Activated CD4-positive, alpha-beta T cell treated with anti-CD3 and anti-CD28 coated beads for 48 hours (primary cell): ENCODE measurements at regions not wholly inside any gene's neighbourhood (a gene's known extent, or its start where the extent isn't known, plus 50 kb on each side); places are given as distances from the start of the nearest gene placed in this dataset.

ENCODE experiments used
- DNase-seq: peaks from one replicate; pipeline ENCODE4 v3.0.0-alpha.2; 2020

- DNase-seq: no peak
These were observed 124.9 kb upstream of the HDAC9 start for GRCh38 chr7:18370633-18371032.

- DNase-seq: no peak
These were observed 116.5 kb upstream of the HDAC9 start for GRCh38 chr7:18378989-18379605.

GRCh38 chr7:18384491-18385143, 110.9 kb upstream of the HDAC9 start:
- DNase-seq: no peak

- DNase-seq: no peak
These were observed 108.9 kb upstream of the HDAC9 start for GRCh38 chr7:18386607-18387006.

GRCh38 chr7:18387191-18387735, 108.3 kb upstream of the HDAC9 start:
- DNase-seq: no peak

GRCh38 chr7:18390535-18390907, 105.0 kb upstream of the HDAC9 start:
- DNase-seq: no peak

GRCh38 chr7:18393465-18394118, 102.0 kb upstream of the HDAC9 start:
- DNase-seq: no peak

GRCh38 chr7:18395868-18396267, 99.7 kb upstream of the HDAC9 start:
- no peak for DNase-seq

GRCh38 chr7:18396953-18397352, 98.6 kb upstream of the HDAC9 start:
- DNase-seq: no peak

- DNase-seq: no peak
These were observed 95.9 kb upstream of the HDAC9 start for GRCh38 chr7:18399436-18400235.

GRCh38 chr7:18400275-18400674, 95.3 kb upstream of the HDAC9 start:
- DNase-seq: no peak

- DNase-seq: no peak
These were observed 94.8 kb upstream of the HDAC9 start for GRCh38 chr7:18400726-18401125.

GRCh38 chr7:18401757-18402156, 93.8 kb upstream of the HDAC9 start:
- no peak for DNase-seq

- no peak for DNase-seq
These were observed 92.9 kb upstream of the HDAC9 start for GRCh38 chr7:18402488-18403183.

- DNase-seq: no peak
These were observed 89.8 kb upstream of the HDAC9 start for GRCh38 chr7:18405726-18406125.

GRCh38 chr7:18407385-18407784, 88.2 kb upstream of the HDAC9 start:
- DNase-seq: no peak

GRCh38 chr7:18408461-18408860, 87.1 kb upstream of the HDAC9 start:
- DNase-seq: no peak

GRCh38 chr7:18408868-18409267, 86.7 kb upstream of the HDAC9 start:
- DNase-seq: no peak

GRCh38 chr7:18413447-18413846, 82.1 kb upstream of the HDAC9 start:
- no peak for DNase-seq

GRCh38 chr7:18414885-18415284, 80.7 kb upstream of the HDAC9 start:
- no peak for DNase-seq

GRCh38 chr7:18416988-18417387, 78.6 kb upstream of the HDAC9 start:
- no peak for DNase-seq

GRCh38 chr7:18419456-18419855, 76.1 kb upstream of the HDAC9 start:
- no peak for DNase-seq

- DNase-seq: no peak
These were observed 75.4 kb upstream of the HDAC9 start for GRCh38 chr7:18420108-18420507.
